HCT116 (cell line): ENCODE measurements at regions not wholly inside any gene's neighbourhood (a gene's known extent, or its start where the extent isn't known, plus 50 kb on each side); places are given as distances from the start of the nearest gene placed in this dataset.

Experiments used
- ATAC-seq: fragments of 200-7000 bp; cut with Tn5 transposase; 2 replicates; pipeline ENCODE4 v1.9.1; 2020; ENCODE audit warnings: mild to moderate bottlenecking, moderate library complexity
- BruUV-seq: library from RNA; stranded (reverse); fragments of 400-500 nt; replicated peaks from 2 replicates; lab custom pipeline; 2021; lab: Mats Ljungman, UMichigan
- CTCF ChIA-PET: fragments of 300-600 bp; sonication (Branson Sonifier 250); formaldehyde crosslinking; loops from one replicate; lab custom pipeline; 2021; ENCODE audit warnings: antibody characterized with exemption; lab: Charles Lee
- POLR2A ChIA-PET: fragments of 300-600, 350-600 bp; sonication (Branson Sonifier 250); formaldehyde crosslinking; loops from one replicate; lab custom pipeline; 2021; ENCODE audit warnings: antibody characterized with exemption; lab: Charles Lee
- RAD21 ChIA-PET, 2 experiments: fragments of 300-600 bp; sonication (Branson Sonifier 250); formaldehyde crosslinking; loops; one replicate each; lab custom pipeline; 2023; ENCODE audit warnings: low total read pairs in 2 of 2; ENCODE audit not compliant: uncharacterized antibody in 2 of 2, unreplicated experiment in 2 of 2, low non-redundant PET in 1 of 2; lab: Charles Lee
- DNase-seq: peaks from one replicate; pipeline ENCODE4 v3.0.0-alpha.2; 2010; ENCODE audit warnings: low read depth, low spot score
- H2AFZ ChIP-seq: fragments of 200-600 bp; shearing (Covaris generic), sonication (generic); 2 replicates; pipeline ENCODE4 v1.6.1; 2017; ENCODE audit warnings: low read depth, mixed run types, mixed read lengths, antibody characterized with exemption, low read length; ENCODE audit not compliant: poor library complexity, severe bottlenecking
- H3K27ac ChIP-seq: 2 replicates; pipeline ENCODE4 v1.5.1; 2012; ENCODE audit warnings: low read depth, low read length
- H3K27me3 ChIP-seq: fragments of 200-600 bp; sonication (generic); 2 replicates; pipeline ENCODE4 v1.6.1; 2016; ENCODE audit warnings: mixed run types, low read length, mixed read lengths; ENCODE audit not compliant: insufficient read depth
- H3K36me3 ChIP-seq, 2 experiments: fragments of 200-500 bp in 1 of 2; fragments of 200-600 bp in 1 of 2; sonication (Bioruptor generic) in 1 of 2; sonication (generic) in 1 of 2; 2 replicates each; pipeline versions ENCODE4 v1.5.1 to v1.6.1; 2014 to 2016; ENCODE audit warnings: low read length in 2 of 2, inconsistent platforms in 1 of 2, mixed read lengths in 1 of 2, mixed run types in 1 of 2; ENCODE audit not compliant: insufficient read depth in 2 of 2, control insufficient read depth in 1 of 2
- H3K4me1 ChIP-seq, 2 experiments: fragments of 200-600 bp in 1 of 2; sonication (generic) in 1 of 2; 2 replicates each; pipeline versions ENCODE4 v1.5.1 to v1.6.1; 2012 to 2017; ENCODE audit warnings: low read length in 2 of 2, inconsistent platforms in 1 of 2, mild to moderate bottlenecking in 1 of 2, mixed read lengths in 1 of 2, mixed run types in 1 of 2, moderate library complexity in 1 of 2; ENCODE audit not compliant: insufficient read depth in 2 of 2, control insufficient read depth in 1 of 2
- H3K4me2 ChIP-seq: fragments of 200-600 bp; sonication (generic); 2 replicates; pipeline ENCODE4 v1.6.1; 2017; ENCODE audit warnings: mixed run types, low read length, mixed read lengths
- H3K4me3 ChIP-seq, 2 experiments: fragments of 200-600 bp in 1 of 2; sonication (generic) in 1 of 2; replicated peaks in 1 of 2; 2 replicates each; pipeline ENCODE4 v1.5.1; 2011 to 2016; ENCODE audit warnings: low read length in 2 of 2, control low read depth in 1 of 2, low read depth in 1 of 2, mild to moderate bottlenecking in 1 of 2, mixed read lengths in 1 of 2, mixed run types in 1 of 2
- H3K79me2 ChIP-seq: fragments of 200-600 bp; sonication (generic); 2 replicates; pipeline ENCODE4 v1.6.1; 2017; ENCODE audit warnings: mild to moderate bottlenecking, mixed run types, low read length, moderate library complexity, mixed read lengths; ENCODE audit not compliant: insufficient read depth
- H3K9ac ChIP-seq: fragments of 200-600 bp; sonication (generic); 2 replicates; pipeline ENCODE4 v1.6.1; 2016; ENCODE audit warnings: low read length, mixed read lengths
- H3K9me2 ChIP-seq: fragments of 200-600 bp; sonication (generic), shearing (Covaris generic); 2 replicates; pipeline ENCODE4 v1.6.1; 2017; ENCODE audit warnings: mixed run types, mild to moderate bottlenecking, moderate library complexity; ENCODE audit not compliant: insufficient read depth
- H3K9me3 ChIP-seq, 2 experiments: fragments of 200-500 bp in 1 of 2; fragments of 200-600 bp in 1 of 2; sonication (Bioruptor generic) in 1 of 2; sonication (generic) in 1 of 2; 2 replicates each; pipeline ENCODE4 v1.6.1; 2014 to 2017; ENCODE audit warnings: low read length in 2 of 2, mixed read lengths in 2 of 2, inconsistent platforms in 1 of 2, low read depth in 1 of 2, mild to moderate bottlenecking in 1 of 2, mixed run types in 1 of 2, moderate library complexity in 1 of 2; ENCODE audit not compliant: control insufficient read depth in 1 of 2, insufficient read depth in 1 of 2
- H4K20me1 ChIP-seq: fragments of 200-600 bp; sonication (generic), shearing (Covaris generic); 2 replicates; pipeline ENCODE4 v1.6.1; 2017; ENCODE audit warnings: mixed run types, mild to moderate bottlenecking, moderate library complexity; ENCODE audit not compliant: insufficient read depth
- EGR1 ChIP-seq: IDR thresholded peaks from 2 replicates; pipeline ENCODE4 v1.6.1; 2012; ENCODE audit warnings: low read depth
- ELF1 ChIP-seq: IDR thresholded peaks from 2 replicates; pipeline ENCODE4 v1.6.1; 2012; ENCODE audit warnings: low read depth, borderline replicate concordance
- EZH2 ChIP-seq: fragments of 200-600 bp; sonication (generic); IDR thresholded peaks from 2 replicates; pipeline ENCODE4 v1.6.1; 2017; ENCODE audit warnings: antibody characterized with exemption, mixed run types
- POLR2AphosphoS5 ChIP-seq: IDR thresholded peaks from 2 replicates; pipeline ENCODE4 v1.6.1; 2011; ENCODE audit warnings: mild to moderate bottlenecking, low read depth, low read length, moderate library complexity
- RAD21 ChIP-seq: IDR thresholded peaks from 2 replicates; pipeline ENCODE4 v1.6.1; 2012; ENCODE audit warnings: low read depth, mild to moderate bottlenecking
- SIN3A ChIP-seq: IDR thresholded peaks from 2 replicates; pipeline ENCODE4 v1.6.1; 2012; ENCODE audit warnings: low read depth
- SP1 ChIP-seq: IDR thresholded peaks from 2 replicates; pipeline ENCODE4 v1.6.1; 2012; ENCODE audit warnings: low read depth
- TCF7L2 ChIP-seq: IDR thresholded peaks from 2 replicates; pipeline ENCODE4 v1.7.0; 2011; ENCODE audit warnings: borderline replicate concordance, inconsistent platforms; ENCODE audit not compliant: insufficient read depth, insufficient read length; ENCODE audit errors: extremely low read depth
- ZNF274 ChIP-seq: fragments of 200-500 bp; sonication (Bioruptor generic); IDR thresholded peaks from 2 replicates; pipeline ENCODE4 v1.6.1; 2014; ENCODE audit warnings: mild to moderate bottlenecking, low read depth, low read length, inconsistent platforms
- intact Hi-C: fragments of 100-400 bp; cut with micrococcal nuclease; formaldehyde crosslinking; loops from 2 replicates; pipeline ENCODE4 v1.10.0; 2022
- TF ChIP-seq, protein P1 (sequence below): IDR thresholded peaks from 2 replicates; pipeline ENCODE4 v1.6.1; 2011; ENCODE audit warnings: mild to moderate bottlenecking, low read length, moderate library complexity; ENCODE audit not compliant: insufficient replicate concordance; ENCODE audit errors: extremely low read depth
- TF ChIP-seq, protein P2 (sequence below): IDR thresholded peaks from 2 replicates; pipeline ENCODE4 v1.6.1; 2012

DNA sequence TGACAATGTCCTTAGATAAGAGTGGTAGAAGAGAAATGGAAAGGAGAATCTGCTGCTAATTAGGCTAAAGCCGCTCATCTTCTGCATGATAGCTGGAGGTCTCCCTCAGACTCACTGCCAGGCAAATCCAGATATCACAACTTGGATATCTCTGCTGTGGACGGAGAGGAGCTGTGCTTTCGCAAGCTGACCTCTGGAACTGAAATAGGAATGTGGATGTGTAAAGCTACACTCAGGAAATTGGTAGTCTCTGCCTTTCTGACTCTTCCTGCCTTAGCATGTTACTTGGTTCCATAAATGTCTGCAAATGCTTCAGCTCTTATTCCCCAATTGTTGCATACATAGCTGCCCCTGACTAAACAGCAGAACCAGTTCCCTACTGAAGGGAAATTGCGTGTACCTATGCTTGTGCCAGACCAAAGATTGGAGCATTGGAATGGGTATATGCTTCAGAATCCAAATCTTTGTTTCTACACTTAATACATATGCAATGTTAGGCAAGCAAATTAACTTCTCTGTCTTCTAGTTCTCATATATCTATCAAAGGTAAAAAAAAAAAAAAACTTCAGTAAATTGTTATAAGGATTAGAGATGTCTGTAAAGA, 74.7 kb upstream of the ROBO2 start:
- intact Hi-C loops, result no loop called here
- ChIA-PET RAD21 (no interaction called here), POLR2A (no interaction called here), CTCF (no interaction called here)
- Histone ChIP-seq H2AFZ (no peak overlapping the region), H3K4me1 (no peaks in the 10 kb centered on the region), H3K9ac (no peak overlapping the region), H3K9me2 (no peaks in the 10 kb centered on the region), H3K4me2 (no peak overlapping the region), H3K36me3 (no peaks in the 10 kb centered on the region; a peak in 1 of 4 replicates), H3K27ac (no peak overlapping the region), H3K9me3 (peaks cover 3 to 24% of the 10 kb centered on the region in 2 experiments; a peak in 2 of 4 replicates), H4K20me1 (no peaks in the 10 kb centered on the region), H3K79me2 (no peaks in the 10 kb centered on the region), H3K27me3 (no peaks in the 10 kb centered on the region), H3K4me3 (no peak overlapping the region)
- TF ChIP-seq RAD21 (no peak), SIN3A (no peak), EZH2 (no peak), ZNF274 (no peak), POLR2AphosphoS5 (no peak), SP1 (no peak), EGR1 (no peak), TCF7L2 (no peak), ELF1 (no peak)
- TF ChIP-seq, protein P1, sequence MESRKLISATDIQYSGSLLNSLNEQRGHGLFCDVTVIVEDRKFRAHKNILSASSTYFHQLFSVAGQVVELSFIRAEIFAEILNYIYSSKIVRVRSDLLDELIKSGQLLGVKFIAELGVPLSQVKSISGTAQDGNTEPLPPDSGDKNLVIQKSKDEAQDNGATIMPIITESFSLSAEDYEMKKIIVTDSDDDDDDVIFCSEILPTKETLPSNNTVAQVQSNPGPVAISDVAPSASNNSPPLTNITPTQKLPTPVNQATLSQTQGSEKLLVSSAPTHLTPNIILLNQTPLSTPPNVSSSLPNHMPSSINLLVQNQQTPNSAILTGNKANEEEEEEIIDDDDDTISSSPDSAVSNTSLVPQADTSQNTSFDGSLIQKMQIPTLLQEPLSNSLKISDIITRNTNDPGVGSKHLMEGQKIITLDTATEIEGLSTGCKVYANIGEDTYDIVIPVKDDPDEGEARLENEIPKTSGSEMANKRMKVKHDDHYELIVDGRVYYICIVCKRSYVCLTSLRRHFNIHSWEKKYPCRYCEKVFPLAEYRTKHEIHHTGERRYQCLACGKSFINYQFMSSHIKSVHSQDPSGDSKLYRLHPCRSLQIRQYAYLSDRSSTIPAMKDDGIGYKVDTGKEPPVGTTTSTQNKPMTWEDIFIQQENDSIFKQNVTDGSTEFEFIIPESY, result no peak
- TF ChIP-seq, protein P2, sequence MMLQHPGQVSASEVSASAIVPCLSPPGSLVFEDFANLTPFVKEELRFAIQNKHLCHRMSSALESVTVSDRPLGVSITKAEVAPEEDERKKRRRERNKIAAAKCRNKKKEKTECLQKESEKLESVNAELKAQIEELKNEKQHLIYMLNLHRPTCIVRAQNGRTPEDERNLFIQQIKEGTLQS, result no peak
- ATAC-seq (no peak), DNase-seq (no peak)
- BruUV-seq, result no TSS peak
